Fibroblast of lung (primary cell): ENCODE measurements at regions not wholly inside any gene's neighbourhood (a gene's known extent, or its start where the extent isn't known, plus 50 kb on each side); places are given as distances from the start of the nearest gene placed in this dataset.
"Not testable (repeated sequence)": the region's sequence is repeated elsewhere in the genome, so short reads cannot be mapped to it uniquely, and the experiment has no call there.

Source experiments
- EZH2 ChIP-seq: IDR thresholded peaks from 2 replicates; pipeline ENCODE4 v1.5.1; 2012; ENCODE audit warnings: low read length, control low read depth, mild to moderate bottlenecking; ENCODE audit errors: missing control alignments
- TF ChIP-seq, protein P1 (sequence below), 2 donors: IDR thresholded peaks in 1 of 2; conservative IDR thresholded peaks in 1 of 2; 1 replicate in 1 of 2; 2 replicates in 1 of 2; pipeline ENCODE4 v1.5.1; 2011 to 2012; ENCODE audit warnings: low read length in 2 of 2, control low read depth in 1 of 2, inconsistent platforms in 1 of 2, low read depth in 1 of 2, mild to moderate bottlenecking in 1 of 2

DNA sequence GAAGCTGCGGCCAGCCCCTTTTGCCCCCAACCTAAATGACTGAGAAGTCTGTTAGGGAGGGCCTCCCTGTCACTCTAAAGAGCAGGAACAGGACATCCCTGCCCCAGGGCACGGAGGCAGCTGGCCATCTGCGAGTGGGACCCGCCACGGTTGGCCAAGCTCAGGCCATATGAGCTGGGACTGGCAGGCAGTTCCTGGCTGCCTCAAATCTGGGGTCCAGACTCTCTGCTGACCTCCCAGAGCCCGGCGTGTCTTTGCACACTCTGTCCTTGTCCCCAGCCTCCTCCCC is 143.0 kb downstream of the IGLL1 start:
- TF ChIP-seq, protein P1, sequence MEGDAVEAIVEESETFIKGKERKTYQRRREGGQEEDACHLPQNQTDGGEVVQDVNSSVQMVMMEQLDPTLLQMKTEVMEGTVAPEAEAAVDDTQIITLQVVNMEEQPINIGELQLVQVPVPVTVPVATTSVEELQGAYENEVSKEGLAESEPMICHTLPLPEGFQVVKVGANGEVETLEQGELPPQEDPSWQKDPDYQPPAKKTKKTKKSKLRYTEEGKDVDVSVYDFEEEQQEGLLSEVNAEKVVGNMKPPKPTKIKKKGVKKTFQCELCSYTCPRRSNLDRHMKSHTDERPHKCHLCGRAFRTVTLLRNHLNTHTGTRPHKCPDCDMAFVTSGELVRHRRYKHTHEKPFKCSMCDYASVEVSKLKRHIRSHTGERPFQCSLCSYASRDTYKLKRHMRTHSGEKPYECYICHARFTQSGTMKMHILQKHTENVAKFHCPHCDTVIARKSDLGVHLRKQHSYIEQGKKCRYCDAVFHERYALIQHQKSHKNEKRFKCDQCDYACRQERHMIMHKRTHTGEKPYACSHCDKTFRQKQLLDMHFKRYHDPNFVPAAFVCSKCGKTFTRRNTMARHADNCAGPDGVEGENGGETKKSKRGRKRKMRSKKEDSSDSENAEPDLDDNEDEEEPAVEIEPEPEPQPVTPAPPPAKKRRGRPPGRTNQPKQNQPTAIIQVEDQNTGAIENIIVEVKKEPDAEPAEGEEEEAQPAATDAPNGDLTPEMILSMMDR (conservative IDR thresholded peaks at IDR 0.05 in 1 of 2, IDR thresholded peaks at IDR 0.05 in 1 of 2; ENCODE audit: low read depth in 1 of 2, low read length in 2 of 2): not testable (repeated sequence)
- TF ChIP-seq EZH2: not testable (repeated sequence)
